Neural progenitor cell (in vitro differentiated cells): ENCODE measurements at regions not wholly inside any gene's neighbourhood (a gene's known extent, or its start where the extent isn't known, plus 50 kb on each side); places are given as distances from the start of the nearest gene placed in this dataset.

Experiments used
- CTCF ChIP-seq: fragments of 200-600 bp; sonication (generic); IDR thresholded peaks from 2 replicates; pipeline ENCODE4 v1.5.1; 2017; ENCODE audit warnings: antibody characterized with exemption, mild to moderate bottlenecking
- EZH2 ChIP-seq: fragments of 200-600 bp; sonication (generic); IDR thresholded peaks from 2 replicates; pipeline ENCODE4 v1.6.1; 2017; ENCODE audit warnings: antibody characterized with exemption, mild to moderate bottlenecking, moderate library complexity

GRCh38 chr3:18097989-18098388, 327.1 kb downstream of the SATB1 start:
- TF ChIP-seq CTCF, result no peak
- TF ChIP-seq EZH2, result no peak
